ENCODE measurements at regions not wholly inside any gene's neighbourhood (a gene's known extent, or its start where the extent isn't known, plus 50 kb on each side); places are given as distances from the start of the nearest gene placed in this dataset.

GRCh38 chr20:60507087-60507694 is 549.0 kb downstream of the CDH26 start:
- no peak overlapping the region for H3K4me3 ChIP-seq (ENCODE audit: low read depth, poor library complexity, severe bottlenecking)
- TF ChIP-seq CTCF (IDR thresholded peaks at IDR 0.05), result no peak
- intact Hi-C loops (cut with DNase I; ENCODE audit: low total_unique reads), result no loop called here
- no peak for DNase-seq (ENCODE audit: low spot score in 2 of 2)
- WGBS, 2 donors, result 56 to 66% methylated on average over 9 of the region's 9 CpGs

- intact Hi-C loops (cut with DNase I; ENCODE audit: low total_unique reads), result no loop called here
- 69 to 71% methylated on average over 4 of the region's 4 CpGs for WGBS, 2 donors
- TF ChIP-seq POLR2A (IDR thresholded peaks at IDR 0.05), result no peak
- no peak for TF ChIP-seq CTCF (IDR thresholded peaks at IDR 0.05)
- no peak overlapping the region for H3K4me3 ChIP-seq (ENCODE audit: low read depth, poor library complexity, severe bottlenecking)
- DNase-seq (ENCODE audit: low spot score in 2 of 2), result no peak
Measured at GRCh38 chr20:60509407-60509806, 551.2 kb downstream of the CDH26 start.

DNA sequence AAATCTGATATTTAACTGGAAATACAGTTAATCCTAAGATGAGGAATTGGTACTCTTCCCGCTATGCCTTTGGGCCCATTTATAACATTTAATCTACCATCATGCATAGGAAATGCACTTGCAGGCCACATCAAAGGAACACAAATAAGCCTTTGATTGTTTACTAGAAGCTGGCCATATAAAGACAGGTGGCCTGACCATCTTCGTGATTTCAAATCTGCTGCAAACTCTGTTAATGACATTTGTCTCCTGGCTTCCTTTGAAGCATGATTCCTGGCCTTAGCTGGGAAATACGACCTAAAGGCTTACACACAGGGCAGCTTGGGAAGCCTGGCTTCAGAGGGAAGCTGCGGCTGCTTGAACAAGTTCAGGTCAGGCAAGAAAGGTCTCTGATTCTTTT is 552.1 kb downstream of the CDH26 start:
- 56 to 72% methylated on average over 4 of the region's 4 CpGs for WGBS, 2 donors
- TF ChIP-seq CTCF (IDR thresholded peaks at IDR 0.05) (no peak), POLR2A (IDR thresholded peaks at IDR 0.05) (no peak)
- intact Hi-C loops (cut with DNase I; ENCODE audit: low total_unique reads), result no loop called here
- H3K4me3 ChIP-seq (ENCODE audit: low read depth, poor library complexity, severe bottlenecking), result no peak overlapping the region
- no peak for DNase-seq (ENCODE audit: low spot score in 2 of 2)

- intact Hi-C loops (cut with DNase I; ENCODE audit: low total_unique reads), result no loop called here
- no peak for DNase-seq (ENCODE audit: low spot score in 2 of 2)
- no peak for TF ChIP-seq CTCF (IDR thresholded peaks at IDR 0.05)
- no peak for TF ChIP-seq POLR2A (IDR thresholded peaks at IDR 0.05)
- H3K4me3 ChIP-seq (ENCODE audit: low read depth, poor library complexity, severe bottlenecking), result no peak overlapping the region
- 57 to 62% methylated on average over 4 of the region's 4 CpGs for WGBS, 2 donors
Measured at GRCh38 chr20:60512443-60512842, 554.2 kb downstream of the CDH26 start.

GRCh38 chr20:60513141-60513540 is 554.9 kb downstream of the CDH26 start:
- WGBS, 2 donors, result 48 to 53% methylated on average over 3 of the region's 3 CpGs
- TF ChIP-seq POLR2A (IDR thresholded peaks at IDR 0.05) (no peak), CTCF (IDR thresholded peaks at IDR 0.05) (no peak)
- intact Hi-C loops (cut with DNase I; ENCODE audit: low total_unique reads), result no loop called here
- H3K4me3 ChIP-seq (ENCODE audit: low read depth, poor library complexity, severe bottlenecking), result no peak overlapping the region
- no peak for DNase-seq (ENCODE audit: low spot score in 2 of 2)

- TF ChIP-seq CTCF (IDR thresholded peaks at IDR 0.05), result no peak
- no peak for TF ChIP-seq POLR2A (IDR thresholded peaks at IDR 0.05)
- no peak for DNase-seq (ENCODE audit: low spot score in 2 of 2)
- intact Hi-C loops (cut with DNase I; ENCODE audit: low total_unique reads), result no loop called here
- no peak overlapping the region for H3K4me3 ChIP-seq (ENCODE audit: low read depth, poor library complexity, severe bottlenecking)
- WGBS, 2 donors, result 80 to 83% methylated on average over 2 of the region's 2 CpGs
Measured at GRCh38 chr20:60516442-60516841, 558.2 kb downstream of the CDH26 start.

Data from lower leg skin (tissue), 4 donors.